GM18868 (cell line): ENCODE measurements at regions not wholly inside any gene's neighbourhood (a gene's known extent, or its start where the extent isn't known, plus 50 kb on each side); places are given as distances from the start of the nearest gene placed in this dataset.

Source experiments
- ATAC-seq: cut with Tn5 transposase; IDR thresholded peaks from one replicate; pipeline ENCODE4 v1.9.1; 2021; ENCODE audit warnings: mild to moderate bottlenecking, moderate library complexity; ENCODE audit not compliant: unreplicated experiment

DNA sequence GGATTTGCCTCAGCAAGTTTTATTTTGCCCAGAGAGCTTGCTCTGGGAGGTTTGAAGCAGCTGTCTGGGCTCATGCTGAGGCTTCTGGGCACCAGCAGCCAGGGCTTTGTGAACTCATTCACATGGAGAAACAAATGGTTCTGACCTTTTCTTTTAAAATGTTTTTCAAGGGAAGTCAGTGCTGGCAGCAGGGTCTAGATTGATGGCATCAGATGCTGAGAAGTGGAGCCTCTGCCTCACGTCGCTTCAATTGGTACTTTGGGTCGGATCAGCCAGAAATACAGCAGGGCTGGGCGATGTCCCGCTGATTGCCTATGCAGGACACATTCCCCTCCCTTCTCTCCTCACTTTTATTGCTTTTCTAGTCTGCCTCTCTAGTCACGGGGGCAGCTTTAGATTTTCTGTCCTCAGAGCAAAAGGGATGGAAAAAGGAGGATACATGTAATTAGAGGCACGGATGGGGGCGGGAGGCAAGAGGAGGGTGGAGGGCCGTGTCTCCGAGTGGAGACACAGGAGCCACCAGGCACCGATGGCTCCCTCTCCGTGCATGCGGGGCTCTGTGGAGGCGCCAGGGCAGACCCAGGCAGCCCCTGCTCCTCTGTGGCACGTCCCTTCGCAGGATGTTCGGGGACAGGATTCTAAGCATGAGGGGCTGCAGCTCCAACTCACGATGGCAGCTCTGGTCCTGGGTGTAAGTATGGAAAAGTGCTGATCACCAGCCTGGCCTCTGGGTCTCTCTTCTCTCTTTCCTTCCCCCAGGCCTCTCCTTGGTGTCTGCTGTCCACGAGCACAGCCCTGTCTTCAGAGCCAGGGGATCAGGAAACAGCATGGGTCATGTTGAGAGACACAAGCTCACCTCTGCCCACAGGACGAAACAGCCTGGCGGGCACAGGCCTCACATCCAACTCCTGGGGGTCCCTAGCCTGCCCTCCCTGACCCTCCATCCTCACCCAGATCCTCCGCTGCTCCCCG is 116.1 kb downstream of the FAM43A start:
- no peak for ATAC-seq

DNA sequence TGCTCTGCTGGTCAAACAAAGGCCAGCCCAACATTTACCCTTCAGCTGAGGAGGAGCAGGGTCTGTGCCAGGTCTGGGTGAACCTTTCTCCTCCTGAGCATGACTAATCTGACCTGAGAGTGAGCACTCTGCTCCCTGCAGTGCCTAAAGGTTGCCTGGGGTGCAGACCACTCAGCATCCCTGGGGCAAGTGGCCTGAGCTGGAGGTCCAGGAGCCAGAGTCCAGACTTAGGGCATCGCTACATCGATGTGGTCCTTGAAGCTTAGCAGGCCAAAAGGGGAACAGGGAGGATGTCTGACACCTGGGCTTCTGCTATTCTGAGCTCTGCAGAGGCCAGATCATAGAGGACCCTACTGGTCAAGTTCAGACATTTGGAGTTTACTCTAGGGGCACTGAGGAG is 119.1 kb downstream of the FAM43A start:
- ATAC-seq, result no peak

DNA sequence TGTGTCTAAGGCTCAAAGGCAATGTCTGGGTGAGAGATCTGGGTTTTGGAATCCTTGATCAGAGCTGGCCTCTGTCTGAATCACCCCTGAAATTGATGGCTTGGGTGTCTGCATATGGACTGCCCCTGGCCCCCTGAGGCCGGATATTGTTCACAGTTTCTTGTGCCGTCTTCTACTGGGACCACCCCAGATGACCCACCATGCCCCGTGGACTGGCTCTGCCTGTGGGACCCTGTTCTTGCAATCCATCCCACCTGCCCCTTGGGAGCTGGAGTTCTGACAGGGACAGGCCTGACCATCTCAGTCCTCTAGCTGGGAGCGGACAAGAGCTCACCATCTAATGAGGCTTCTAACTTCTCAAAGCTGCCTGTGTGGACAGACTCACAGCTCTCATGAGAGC is 119.9 kb downstream of the FAM43A start:
- ATAC-seq, result no peak

DNA sequence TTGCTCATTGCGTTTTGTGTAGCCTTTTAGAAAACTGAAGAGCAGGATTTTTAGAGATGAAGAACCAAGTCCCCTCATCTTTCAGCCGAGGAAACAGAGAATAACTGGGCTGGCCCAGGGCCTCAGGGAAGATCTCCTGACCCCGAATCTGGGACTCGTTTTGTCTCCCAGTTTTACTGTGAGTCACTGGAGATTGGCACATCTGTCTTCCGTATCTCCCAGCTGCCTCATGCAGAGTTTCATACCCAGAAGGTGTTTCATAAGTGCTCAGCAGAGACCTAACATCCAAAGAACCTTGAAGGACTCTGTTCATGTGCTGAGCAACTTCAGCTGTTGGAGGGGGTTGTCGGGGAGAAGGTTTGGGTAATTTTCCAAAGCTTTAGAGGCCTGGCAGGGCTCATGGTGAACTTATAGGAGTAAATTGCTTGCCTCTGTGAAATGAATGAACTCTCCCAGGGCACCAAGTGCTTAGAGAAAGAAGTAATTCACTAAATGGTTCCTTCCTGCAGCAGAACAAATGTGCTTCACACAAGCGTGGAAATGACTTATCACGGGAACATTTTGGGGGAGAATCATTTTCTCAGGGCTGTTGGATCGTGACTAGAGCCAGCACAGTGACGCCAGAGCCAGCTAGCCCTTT is 121.4 kb downstream of the FAM43A start:
- no peak for ATAC-seq

DNA sequence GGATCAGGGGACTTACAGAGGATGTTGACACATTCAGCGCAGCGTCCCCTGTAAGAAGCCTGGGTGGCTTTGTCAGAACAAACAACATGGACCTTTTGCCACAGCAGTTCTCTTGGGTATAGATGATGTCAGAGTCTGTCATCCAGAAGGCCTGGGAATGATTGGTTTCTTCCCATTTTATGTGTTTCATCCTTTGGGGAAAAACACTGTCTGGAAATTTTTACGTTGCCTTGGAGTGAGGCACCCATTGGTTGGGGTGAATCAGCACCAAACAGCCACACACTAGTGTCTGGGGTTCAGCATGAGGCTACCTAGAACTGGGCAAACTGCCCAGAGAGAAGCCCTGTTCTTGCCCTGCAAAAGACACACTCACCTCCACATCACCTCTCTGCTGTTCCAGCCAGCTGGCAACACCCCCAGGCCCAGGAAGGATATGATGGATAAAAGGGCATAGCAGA is 123.0 kb downstream of the FAM43A start:
- ATAC-seq, result no peak

DNA sequence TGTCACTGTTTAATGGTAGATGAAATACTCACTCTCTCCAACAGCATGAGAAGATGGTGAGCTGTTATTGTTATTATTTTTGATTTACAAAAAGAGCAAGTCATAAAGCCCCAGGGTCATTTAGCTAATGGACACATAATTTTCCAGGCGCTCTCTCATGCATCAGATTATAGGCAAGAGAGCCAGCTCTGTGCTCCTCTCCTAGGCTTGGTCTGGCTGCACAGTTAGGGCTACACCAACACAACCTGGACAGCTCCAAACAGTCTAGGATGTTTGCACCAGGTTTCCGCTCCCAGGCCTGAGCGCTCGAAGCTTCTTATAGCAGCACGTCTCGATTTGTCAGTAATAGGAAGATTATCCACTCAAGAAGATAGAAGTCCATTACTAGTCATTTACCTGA is 123.7 kb downstream of the FAM43A start:
- ATAC-seq, result no peak

DNA sequence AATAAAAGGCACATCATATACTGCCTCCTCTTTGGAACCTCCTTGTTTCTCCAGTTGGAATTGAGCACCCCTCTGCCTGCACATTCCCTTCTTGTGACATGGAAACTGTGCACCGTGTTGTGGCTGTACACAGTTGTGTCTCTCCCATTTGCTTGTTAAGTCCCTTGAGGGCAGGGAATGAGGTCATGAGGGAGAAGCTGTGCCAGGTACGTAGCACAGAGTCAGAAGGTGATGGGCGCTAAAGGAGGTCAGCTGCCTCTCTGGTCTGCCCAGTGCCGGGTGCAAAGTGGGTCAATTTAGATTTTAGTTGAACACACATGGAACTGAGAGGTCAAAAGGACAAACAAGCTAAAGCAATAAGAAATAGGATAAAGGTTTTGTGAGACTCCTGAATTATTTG is 124.4 kb downstream of the FAM43A start:
- no peak for ATAC-seq

DNA sequence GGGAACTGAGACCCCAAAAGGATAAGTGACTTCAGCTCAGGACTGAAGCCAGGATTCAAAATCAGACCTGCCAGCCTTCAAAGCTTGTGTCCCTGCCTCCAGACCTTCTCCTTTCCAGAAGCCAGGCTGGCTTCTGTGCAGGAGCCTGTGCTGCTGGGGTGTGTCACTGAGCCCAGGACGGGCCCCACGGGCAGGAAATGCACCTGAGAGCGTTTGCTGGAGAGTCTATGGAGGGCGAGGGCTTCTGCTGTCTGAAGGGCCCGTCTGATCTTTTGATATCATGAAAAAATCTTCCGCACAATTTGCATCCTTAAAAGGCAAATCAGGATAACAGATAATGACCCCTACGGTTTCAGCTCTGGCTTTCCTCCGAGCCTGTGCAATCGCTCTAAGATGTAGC is 125.4 kb downstream of the FAM43A start:
- no peak for ATAC-seq

DNA sequence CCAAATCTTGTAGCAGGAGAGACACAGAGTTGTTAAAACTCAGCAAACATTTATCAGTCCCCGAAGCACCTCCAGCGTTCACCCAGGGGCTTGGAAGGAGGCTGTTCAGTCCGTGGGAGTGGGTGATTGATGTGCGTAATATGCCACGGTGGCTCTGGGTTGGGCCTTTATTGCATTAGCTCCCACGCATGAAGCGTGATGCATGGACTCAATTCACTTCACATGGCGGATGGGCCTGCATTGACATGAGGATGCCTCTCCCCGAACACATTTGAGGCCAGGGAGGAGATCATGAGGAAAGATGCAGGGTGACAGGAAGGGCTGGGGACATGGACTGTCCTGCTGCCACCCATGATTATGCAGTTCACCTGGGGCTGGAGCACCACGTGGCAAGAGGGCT is 126.5 kb downstream of the FAM43A start:
- ATAC-seq, result no peak

DNA sequence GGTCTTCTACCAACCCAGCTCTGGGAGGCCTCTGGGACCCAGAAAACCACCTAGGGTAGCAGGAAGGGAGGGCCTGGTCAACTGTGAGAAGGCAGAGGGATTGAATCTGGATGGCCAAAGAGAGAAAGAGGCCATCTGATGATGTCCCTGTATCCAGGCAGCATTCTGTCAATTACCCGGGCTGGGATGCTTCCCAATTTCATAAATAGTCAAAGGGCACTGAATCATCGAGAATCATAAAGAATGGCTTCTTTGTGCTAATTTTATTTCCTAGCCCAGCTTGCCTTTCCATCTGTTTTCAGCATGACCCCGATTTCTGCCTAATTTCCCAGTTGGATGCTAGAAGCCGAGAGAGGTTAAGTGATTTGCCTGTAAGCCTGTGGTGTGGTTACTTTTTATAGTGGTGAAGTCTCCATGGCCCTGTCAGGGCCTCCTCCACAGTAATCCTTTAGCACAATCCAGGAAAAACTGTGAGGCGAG is 129.2 kb downstream of the FAM43A start:
- no peak for ATAC-seq

DNA sequence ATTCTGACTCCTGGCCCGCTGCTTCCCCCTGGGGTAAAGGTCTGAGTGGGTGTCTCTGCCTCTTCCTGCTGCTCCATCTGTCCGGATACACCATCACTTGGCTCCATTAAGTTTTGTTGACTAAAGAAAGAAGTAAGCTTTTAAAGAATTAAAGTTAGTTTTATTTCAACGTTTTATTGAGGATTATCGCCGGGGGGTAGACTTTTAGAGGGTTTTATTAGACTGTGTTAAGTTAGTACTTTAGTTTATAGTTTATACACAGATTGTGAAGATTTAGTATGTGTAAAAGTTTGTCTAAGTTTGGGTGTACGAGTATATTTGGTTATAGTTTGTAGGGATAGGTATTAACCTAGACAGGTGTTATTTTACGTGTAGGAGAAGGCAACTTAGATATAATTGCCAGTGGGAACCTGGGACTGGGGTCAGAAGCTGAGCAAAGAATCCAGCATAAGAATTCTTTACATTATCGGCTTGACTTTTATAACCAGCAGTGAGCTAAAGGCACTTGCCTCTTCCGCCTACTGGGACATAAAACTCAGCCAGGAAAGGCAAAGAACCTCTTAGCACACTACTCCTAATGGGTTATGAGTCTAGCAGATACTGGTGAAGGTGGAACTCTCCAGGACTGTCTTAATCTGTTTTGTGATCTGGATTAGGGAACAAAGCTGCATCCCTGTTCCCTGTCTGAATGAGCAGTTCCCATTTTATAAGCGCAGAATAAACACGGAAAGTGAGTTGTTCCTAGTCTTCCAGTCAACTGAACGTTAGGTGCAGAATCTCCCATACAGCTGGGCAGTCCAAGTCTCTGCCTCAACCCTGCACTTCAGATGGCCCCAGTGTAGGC is 131.3 kb downstream of the FAM43A start:
- no peak for ATAC-seq

DNA sequence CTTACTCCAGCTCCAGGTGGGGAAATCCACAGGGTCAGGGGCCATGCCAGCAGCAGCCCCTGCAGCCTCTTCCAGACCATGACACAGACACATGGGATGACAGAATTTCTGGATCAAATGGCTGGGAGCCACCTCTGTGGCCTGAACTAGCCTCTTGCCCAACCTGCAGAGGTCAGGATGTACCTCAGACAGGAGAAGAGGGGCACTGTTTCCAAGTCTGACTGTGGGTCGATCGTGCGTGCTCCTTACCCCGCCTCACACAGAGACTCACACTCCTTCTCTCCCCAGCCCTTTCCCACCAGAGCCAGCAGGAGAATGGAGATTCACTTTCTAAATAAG is 131.9 kb downstream of the FAM43A start:
- ATAC-seq, result no peak

DNA sequence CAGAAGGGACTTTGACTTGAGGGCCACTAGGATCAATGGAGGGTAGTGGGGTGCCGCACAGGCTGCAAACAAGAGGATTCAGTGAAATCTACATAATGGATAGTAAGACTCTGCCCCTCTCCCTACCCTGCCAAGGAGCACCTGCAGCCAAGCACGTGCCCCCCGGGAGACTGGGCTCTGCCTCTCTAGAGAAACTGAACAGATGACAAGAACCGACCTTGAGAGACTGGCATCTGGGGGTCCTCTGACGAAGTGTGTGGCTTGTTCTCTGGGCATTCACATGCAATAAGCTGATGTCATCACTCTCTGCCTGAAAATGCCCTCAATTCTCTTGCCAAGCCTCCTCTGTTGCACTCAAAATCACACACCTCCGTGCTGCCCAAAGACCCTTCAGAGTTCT is 132.3 kb downstream of the FAM43A start:
- no peak for ATAC-seq

DNA sequence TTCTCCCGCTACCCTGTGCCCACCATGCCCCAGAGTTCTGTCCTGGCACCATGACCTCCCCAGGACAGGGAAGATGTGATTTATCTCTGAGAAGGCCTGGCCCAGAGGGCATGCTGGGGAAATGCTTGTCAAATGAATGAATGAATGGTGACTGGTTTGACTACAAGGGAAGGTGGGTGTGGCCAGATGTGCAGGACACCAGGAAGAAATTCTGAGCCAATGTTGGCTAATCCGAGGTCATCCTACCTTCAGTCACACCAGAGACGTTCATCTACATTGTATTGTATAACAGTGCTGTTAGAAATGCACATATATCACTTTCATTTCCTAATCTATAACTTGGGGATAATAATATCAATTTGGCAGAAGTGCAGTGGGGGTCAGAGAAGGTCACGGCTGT is 138.4 kb downstream of the FAM43A start:
- ATAC-seq, result no peak

DNA sequence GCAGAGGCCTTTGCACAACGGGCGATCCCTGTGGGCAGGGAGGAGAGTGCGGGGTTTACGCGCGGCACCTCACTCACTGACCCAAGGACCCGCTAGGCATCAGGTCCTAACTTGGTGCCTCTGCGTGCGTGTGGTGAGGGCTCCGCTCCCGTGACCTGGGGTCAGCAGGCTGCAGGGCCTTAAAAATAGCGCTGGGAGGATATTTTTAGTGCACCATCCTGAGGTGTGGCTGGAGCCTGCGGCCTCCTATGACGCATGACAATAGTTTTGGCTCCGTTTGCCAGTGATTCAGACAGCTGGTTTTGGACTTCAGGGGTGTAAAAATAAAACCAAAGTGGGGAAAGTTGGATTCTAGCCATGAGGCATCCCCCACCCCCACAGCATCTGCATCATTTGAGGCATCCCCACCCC is 139.0 kb downstream of the FAM43A start:
- no peak for ATAC-seq

DNA sequence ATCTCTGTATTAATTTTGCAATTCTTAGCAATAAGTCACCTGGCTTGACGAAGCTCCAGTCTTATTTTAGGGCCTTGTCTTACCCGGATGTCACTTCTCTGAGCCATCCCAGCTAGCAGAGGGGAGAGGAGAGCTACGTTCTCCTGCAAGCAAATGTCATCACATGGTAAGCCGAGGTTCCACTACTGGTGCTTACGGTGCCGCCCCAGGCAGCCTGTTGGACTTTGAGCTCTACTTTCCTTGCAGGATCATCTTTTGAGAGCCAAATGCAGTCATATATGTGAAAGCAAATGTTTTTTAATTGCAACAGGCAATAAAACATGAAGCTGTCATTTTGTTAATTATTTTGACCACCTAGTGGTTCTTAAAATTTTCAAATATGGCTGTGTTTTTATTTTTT is 140.9 kb downstream of the FAM43A start:
- ATAC-seq, result no peak

DNA sequence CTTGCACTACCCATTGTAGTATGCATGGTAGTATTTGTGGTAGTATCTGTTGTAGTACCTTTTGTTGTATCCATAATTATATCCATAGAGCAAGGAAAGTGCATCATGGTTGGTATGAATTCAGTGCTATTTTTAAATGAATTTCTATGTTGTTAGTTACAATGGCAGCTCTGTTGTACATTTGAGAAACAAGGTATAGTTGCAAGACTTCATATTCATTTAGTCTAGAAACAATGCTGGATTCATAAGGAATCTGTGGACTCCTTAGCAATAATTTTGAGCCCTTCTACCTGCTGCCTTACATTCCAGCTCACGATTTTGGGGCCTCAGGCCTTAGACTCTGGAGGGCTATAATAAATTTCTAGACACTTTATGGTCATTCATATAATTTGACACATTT is 141.8 kb downstream of the FAM43A start:
- no peak for ATAC-seq

DNA sequence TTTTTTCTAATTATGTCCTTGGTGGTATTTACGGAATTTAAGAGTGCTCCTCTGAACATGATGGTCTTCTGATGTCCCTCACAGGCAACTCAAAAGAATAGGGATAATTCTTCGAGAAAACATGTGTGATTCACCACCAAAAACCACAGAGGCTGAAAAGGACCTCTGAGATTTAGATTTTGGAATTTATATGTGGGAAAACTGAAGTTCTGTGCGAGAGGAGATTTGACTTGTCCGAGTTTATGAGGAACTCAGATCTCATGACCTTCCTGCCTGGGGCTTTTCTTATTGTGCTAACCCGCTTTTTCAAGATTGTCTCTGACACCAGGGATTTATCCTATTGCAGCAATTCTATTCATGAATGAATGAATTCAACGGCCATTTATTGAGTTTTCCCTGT is 142.4 kb downstream of the FAM43A start:
- ATAC-seq, result no peak

DNA sequence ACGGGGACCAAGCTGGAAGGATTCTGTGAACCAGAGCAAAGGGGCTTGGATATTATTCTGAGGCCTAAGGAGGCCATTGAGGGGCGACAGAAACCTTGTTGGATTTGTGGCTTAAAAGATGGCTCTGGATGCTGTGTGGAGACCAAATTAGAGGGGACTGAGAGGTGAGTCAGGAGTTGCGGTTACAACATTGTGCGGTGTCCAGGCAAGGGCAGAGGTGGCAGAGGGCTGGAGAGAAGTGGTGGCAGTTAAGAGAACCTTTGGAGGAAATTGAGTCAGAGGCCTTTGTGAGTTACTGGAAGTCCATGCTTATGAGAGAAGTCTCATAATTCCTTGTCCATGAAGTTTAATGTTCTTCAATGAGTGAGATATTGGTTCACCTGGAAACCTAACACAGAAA is 143.2 kb downstream of the FAM43A start:
- no peak for ATAC-seq

DNA sequence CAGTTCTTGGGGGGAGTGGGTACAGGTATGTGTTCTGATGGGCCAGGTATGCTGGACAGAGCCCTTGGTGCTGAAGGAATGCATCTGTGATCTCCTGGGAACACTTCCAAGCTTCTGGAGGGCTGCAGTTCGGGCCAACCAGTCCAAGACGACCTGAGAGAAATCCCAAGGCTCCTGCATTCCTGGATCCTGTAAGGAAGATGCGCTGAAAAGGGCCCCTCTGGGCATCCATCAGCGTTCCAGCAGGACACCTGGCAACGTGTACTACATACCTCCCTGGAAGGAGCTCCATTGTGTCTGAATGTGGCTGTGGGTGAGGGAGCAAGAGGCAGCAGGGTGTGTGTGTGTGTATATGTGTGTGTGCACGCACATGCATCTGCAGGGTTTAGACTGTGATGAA is 144.7 kb downstream of the FAM43A start:
- no peak for ATAC-seq

DNA sequence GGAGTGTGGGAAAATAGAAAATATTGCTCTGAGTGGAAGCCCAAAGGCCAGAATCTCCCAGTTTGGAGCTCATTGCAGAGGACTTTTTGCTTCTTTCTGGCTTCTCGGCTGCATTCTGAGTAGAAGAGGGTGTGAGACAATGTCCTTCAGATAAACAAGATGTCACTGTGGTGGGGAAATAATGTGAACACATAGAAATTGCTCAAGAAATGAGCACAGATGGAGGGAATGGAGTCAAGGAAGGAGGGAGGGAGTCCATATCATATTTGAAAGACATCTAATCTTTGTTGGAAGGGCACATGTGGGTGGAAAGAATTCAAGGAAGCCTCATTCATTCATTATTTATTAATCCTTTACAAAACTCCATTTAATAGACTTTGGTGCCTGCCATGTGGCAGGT is 145.3 kb downstream of the FAM43A start:
- ATAC-seq, result no peak
